ENCODE measurements at regions not wholly inside any gene's neighbourhood (a gene's known extent, or its start where the extent isn't known, plus 50 kb on each side); places are given as distances from the start of the nearest gene placed in this dataset.
"Not testable (repeated sequence)": the region's sequence is repeated elsewhere in the genome, so short reads cannot be mapped to it uniquely, and the experiment has no call there.

GRCh38 chr7:131858611-131859010, 302.2 kb upstream of the PODXL start:
- DNase-seq (ENCODE audit: low spot score) = no peak

- no peak for DNase-seq (ENCODE audit: low spot score)
Measured at GRCh38 chr7:131849472-131849871, 293.0 kb upstream of the PODXL start.

DNA sequence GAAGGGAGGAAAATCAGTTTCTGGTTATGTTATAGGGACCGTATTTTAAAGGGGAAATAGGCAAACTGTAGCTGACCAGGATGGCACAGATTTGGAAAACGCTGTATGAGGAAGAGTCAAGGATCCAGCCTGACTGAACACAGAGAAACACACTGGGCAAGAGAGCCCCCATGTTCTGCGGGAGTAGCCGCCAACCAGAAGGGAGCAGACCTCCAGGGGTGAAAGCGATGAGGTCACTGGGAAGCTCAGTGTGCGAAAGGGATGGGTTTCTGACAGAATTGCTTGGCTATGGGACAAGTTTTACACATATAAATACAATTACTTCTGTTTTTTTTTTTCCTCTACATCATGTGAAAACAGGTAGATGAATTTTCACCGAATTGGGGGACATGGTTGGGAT, 291.6 kb upstream of the PODXL start:
- no peak for DNase-seq (ENCODE audit: low spot score)

DNA sequence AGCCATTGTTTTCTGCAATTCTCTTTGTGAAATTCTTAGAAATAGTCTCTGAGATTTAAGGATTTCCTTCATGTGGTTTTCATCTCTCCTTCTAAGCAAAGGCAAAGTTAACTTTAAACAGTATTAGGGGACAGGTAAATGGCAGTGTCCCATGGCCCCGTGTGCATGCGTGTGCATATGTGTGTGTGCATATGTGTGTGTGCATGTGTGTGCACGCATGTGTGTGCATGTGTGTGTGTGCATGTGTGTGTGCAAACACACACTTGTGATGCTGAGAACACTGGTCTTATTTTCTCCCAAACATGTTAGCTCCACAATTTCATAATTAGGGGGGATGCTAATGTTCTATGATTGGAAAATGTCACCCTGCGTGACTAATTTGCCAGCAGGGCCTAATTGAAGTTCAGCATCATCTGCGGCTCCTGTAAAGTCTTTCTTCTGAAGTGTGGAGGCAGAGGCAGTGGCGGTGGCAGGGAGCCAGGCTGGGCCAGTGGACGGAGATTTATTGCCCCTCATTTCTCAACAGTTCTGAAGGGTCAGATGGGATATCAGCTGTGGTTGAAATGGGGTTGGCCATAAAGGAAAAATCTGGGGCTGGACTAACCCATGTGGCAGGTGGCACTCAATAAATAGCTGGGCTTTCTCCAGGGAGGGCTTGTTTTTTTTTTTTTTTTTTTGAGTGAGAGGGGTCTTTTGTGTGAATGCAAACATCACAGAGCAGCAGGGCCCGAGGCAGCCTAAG, 289.3 kb upstream of the PODXL start:
- no peak for DNase-seq (ENCODE audit: low spot score)

- DNase-seq (ENCODE audit: low spot score) = no peak
Measured at GRCh38 chr7:131844369-131844768, 287.9 kb upstream of the PODXL start.

- DNase-seq (ENCODE audit: low spot score) = no peak
Measured at GRCh38 chr7:131843898-131844331, 287.5 kb upstream of the PODXL start.

GRCh38 chr7:131839967-131840690, 283.7 kb upstream of the PODXL start:
- no peak for DNase-seq (ENCODE audit: low spot score)

DNA sequence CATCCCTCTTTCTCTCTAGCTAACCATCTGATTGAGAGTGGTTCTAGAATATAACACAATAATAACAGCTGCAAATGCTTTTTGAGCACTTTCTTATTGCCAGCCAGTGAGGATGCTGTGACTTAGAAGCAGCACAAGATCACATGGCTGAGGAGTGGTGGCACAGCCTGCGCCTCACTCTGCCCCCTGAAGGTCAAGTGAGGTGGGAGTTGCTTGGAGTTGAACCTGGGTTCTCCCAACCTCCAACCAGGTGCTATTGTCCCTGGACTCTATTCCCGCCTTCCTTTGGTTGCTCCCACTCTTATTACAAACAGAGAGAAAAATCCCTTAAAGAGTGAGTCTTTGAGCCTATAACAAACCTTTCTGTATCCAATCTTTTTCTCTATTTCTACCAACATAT, 280.3 kb upstream of the PODXL start:
- DNase-seq (ENCODE audit: low spot score) = no peak

GRCh38 chr7:131835141-131835540, 278.7 kb upstream of the PODXL start:
- no peak for DNase-seq (ENCODE audit: low spot score)

- DNase-seq (ENCODE audit: low spot score) = no peak
Measured at GRCh38 chr7:131830681-131831080, 274.3 kb upstream of the PODXL start.

DNA sequence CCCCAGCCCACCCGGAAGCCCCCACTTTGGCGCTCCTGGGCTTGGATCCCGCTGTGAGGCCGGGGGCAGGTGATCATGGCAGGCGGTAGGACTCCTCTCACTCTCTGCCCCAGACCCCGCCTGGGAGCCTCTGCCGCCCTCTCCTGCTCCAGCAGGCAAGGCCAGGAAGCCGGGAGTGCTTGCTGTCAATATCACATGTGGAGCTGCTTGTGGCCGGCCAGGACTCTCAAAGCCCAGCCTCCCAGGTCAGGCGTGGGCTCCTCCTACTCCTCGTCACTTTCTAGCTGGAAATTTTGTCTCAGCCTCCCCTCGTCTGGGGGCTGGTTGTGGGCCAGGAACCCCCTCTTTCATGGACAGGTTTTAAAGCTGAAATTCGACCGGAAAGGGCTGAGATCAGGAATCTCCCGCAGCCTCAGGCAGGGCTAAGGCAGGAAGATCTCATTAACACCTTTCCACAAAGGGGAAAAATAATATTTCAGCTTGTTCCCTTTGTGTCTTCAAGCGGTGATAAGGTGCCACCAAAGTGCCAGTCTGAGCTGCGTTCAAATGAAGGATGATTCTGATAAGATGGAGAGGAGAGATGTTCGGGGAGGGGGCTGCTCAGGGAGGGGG, 273.6 kb upstream of the PODXL start:
- peak; percentile 7 for DNase-seq (ENCODE audit: low spot score)

DNA sequence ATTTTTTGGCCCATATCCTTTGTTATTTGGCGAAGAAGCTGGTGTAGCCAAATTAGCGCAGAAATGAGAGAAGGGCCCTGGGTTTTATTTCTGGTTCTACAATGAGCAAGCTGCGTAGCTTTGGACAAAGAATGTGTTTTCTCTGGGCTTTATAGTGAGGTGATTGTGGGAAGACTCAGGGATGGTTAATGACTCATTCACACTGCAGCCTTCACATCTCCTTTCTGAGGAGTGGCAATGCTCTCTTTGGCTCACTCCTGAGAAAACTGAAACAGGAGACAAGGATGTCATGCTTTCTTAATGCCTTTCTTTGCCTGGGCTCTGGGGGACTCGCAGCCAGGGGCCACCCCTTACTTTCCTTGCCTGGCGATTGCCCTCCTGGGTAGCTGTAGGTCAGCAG, 271.0 kb upstream of the PODXL start:
- DNase-seq (ENCODE audit: low spot score) = no peak

GRCh38 chr7:131826960-131827359, 270.5 kb upstream of the PODXL start:
- no peak for DNase-seq (ENCODE audit: low spot score)

GRCh38 chr7:131823961-131824440, 267.6 kb upstream of the PODXL start:
- DNase-seq (ENCODE audit: low spot score) = not testable (repeated sequence)

GRCh38 chr7:131819891-131820290, 263.5 kb upstream of the PODXL start:
- no peak for DNase-seq (ENCODE audit: low spot score)

DNA sequence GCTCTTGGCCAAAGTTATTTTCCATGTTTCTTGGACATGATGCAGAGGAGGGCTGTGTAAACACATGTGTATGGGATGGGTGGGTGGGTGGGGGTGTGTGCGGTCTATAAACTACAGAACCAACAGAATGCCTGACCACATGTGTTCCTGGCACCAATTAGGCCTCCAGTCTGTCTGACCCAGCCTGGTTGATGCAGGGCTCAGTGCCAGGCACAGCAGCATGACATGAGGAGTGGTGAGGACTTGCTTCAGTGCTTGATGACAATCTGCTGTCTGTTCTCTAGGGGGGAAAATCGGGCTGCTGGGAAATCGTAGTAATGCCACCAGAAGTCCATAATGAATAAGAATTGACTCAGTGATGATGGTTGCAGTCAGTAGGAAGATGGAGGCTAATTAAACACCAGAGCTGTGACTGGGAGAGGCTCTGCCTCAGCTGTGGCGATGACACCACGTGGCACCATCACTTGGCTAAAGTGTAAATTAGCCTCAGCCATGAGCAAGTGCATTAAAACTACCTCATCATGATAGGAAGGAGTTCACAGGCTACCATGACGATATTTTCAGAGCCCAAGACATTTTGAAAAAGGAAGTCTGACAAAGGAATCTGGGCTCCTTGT, 260.1 kb upstream of the PODXL start:
- no peak for DNase-seq (ENCODE audit: low spot score)

GRCh38 chr7:131808736-131809135, 252.3 kb upstream of the PODXL start:
- DNase-seq (ENCODE audit: low spot score) = no peak

DNA sequence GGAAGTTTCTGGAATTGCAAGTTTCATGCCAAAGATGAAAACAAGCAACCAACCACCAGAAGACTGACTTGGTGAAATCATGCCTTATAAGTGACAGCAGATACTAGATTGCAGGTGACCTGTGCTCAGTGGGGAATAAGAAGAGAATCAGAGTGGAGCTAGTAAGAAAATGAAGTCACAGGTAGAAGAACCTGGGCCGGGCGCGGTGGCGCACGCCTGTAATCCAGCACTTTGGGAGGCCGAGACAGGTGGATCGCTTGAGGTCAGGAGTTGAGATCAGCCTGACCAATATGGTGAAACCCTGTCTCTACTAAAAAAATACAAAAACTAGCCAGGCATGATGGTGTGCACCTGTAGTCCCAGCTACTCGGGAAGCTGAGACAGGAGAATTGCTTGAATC, 251.7 kb upstream of the PODXL start:
- not testable (repeated sequence) for DNase-seq (ENCODE audit: low spot score)

GRCh38 chr7:131803816-131804215, 247.4 kb upstream of the PODXL start:
- no peak for DNase-seq (ENCODE audit: low spot score)

GRCh38 chr7:131802195-131802864, 245.9 kb upstream of the PODXL start:
- DNase-seq (ENCODE audit: low spot score) = no peak

GRCh38 chr7:131800531-131800930, 244.1 kb upstream of the PODXL start:
- no peak for DNase-seq (ENCODE audit: low spot score)

DNA sequence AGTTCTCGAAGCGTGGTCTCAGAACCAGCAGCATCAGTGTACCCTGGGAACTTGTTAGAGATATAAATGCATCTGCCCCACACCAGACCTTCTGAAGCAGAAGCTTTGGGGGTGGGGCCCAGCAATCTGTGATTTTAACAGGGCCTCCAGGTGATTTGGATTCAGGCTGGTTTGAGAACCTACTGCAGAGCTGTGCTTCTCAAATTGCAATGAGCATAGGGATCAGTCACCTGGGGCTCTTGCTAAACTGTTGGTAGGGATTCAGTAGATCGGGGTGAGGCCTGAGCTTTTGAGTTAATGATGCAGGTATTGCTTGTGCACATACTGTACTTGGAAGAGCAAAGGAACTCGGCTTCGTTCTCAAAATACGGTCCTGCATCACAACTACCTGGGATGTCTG, 243.6 kb upstream of the PODXL start:
- no peak for DNase-seq (ENCODE audit: low spot score)

Measured in kidney capillary endothelial cell (primary cell).